GM23248 (cell line): ENCODE measurements at regions not wholly inside any gene's neighbourhood (a gene's known extent, or its start where the extent isn't known, plus 50 kb on each side); places are given as distances from the start of the nearest gene placed in this dataset.

ENCODE experiments used
- EZH2 ChIP-seq: fragments of 200-600 bp; sonication (generic); IDR thresholded peaks from 2 replicates; pipeline ENCODE4 v1.6.1; 2018; ENCODE audit warnings: antibody characterized with exemption, mild to moderate bottlenecking; ENCODE audit not compliant: insufficient read depth, poor library complexity, severe bottlenecking
- EZH2phosphoT487 ChIP-seq: fragments of 200-600 bp; sonication (generic); IDR thresholded peaks from 2 replicates; pipeline ENCODE4 v1.6.1; 2018; ENCODE audit warnings: antibody characterized with exemption, moderate library complexity, mild to moderate bottlenecking, low read depth; ENCODE audit not compliant: insufficient read depth

- TF ChIP-seq EZH2 (no peak), EZH2phosphoT487 (no peak)
Measured at GRCh38 chr4:81604683-81605218, 133.0 kb upstream of the RASGEF1B start.
